Esophagus squamous epithelium (tissue), 4 donors: ENCODE measurements at regions not wholly inside any gene's neighbourhood (a gene's known extent, or its start where the extent isn't known, plus 50 kb on each side); places are given as distances from the start of the nearest gene placed in this dataset.

Experiments used
- POLR2A ChIP-seq, 4 donors: fragments of 450-650 bp; IDR thresholded peaks; one replicate each; pipeline ENCODE4 v1.6.1; 2017; ENCODE audit warnings: antibody characterized with exemption in 4 of 4, mild to moderate bottlenecking in 4 of 4, moderate library complexity in 3 of 4
- TF ChIP-seq, protein P1 (sequence below), 6 experiments: fragments of 450-650 bp in 4 of 6; fragments of 200-600 bp in 2 of 6; sonication (generic) in 2 of 6; IDR thresholded peaks; one replicate each; pipeline ENCODE4 v1.5.1; 2016 to 2019; ENCODE audit warnings: antibody characterized with exemption in 6 of 6, mild to moderate bottlenecking in 4 of 6, moderate library complexity in 4 of 6

DNA sequence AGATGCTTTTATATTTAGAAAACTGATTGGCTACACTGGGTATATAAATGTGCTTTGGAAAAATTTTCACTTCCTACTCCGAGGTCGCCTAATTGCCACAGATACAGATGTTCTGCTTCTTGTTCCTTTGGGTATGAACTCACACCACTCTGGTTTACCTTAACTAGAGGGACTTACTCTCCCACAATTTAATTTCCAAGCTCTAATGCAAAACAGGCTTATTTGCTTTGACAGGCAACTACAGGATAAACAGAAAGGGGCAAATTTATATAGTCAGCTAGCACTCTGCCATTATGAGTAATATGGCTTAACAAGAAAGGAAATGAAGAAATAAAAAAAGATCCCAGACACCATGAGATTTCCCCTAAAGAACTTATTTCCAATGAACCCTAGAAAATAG, 156.9 kb upstream of the ZFP64 start:
- TF ChIP-seq, protein P1, sequence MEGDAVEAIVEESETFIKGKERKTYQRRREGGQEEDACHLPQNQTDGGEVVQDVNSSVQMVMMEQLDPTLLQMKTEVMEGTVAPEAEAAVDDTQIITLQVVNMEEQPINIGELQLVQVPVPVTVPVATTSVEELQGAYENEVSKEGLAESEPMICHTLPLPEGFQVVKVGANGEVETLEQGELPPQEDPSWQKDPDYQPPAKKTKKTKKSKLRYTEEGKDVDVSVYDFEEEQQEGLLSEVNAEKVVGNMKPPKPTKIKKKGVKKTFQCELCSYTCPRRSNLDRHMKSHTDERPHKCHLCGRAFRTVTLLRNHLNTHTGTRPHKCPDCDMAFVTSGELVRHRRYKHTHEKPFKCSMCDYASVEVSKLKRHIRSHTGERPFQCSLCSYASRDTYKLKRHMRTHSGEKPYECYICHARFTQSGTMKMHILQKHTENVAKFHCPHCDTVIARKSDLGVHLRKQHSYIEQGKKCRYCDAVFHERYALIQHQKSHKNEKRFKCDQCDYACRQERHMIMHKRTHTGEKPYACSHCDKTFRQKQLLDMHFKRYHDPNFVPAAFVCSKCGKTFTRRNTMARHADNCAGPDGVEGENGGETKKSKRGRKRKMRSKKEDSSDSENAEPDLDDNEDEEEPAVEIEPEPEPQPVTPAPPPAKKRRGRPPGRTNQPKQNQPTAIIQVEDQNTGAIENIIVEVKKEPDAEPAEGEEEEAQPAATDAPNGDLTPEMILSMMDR (IDR thresholded peaks at IDR 0.05): no peak
- TF ChIP-seq POLR2A (IDR thresholded peaks at IDR 0.05): no peak
